ENCODE measurements at regions not wholly inside any gene's neighbourhood (a gene's known extent, or its start where the extent isn't known, plus 50 kb on each side); places are given as distances from the start of the nearest gene placed in this dataset.

DNA sequence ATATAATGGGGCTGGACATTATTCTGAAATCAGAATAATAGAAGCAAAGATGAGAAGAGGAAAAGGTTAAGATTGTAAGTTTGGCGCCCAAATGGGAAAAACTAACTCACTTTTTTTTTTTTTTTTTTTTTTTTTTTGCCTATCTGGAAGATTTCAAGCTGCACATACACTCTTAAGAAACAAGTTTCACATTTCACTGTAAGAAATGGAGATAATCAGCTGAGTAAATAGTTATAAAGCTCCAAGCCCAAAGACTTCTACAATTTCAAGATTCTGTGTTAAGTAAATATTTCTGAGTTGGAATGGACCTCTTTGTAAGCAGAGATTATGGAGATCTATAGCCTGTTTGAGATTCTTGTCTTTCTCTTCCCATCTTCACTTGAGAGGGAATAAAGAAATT lies 140.0 kb downstream of the SLC17A6 start:
- Histone ChIP-seq H4K20me1 (ENCODE audit: insufficient read depth, low read length, poor library complexity, severe bottlenecking) (no peaks in the 10 kb centered on the region), H3K4me3 (ENCODE audit: low read length, poor library complexity, severe bottlenecking) (no peak overlapping the region), H3K79me2 (ENCODE audit: insufficient read depth, low read length) (no peaks in the 10 kb centered on the region), H3K4me2 (ENCODE audit: low read depth, low read length, poor library complexity, severe bottlenecking) (no peak overlapping the region), H2AFZ (ENCODE audit: low read length) (no peak overlapping the region), H3F3A (ENCODE audit: low read depth) (no peaks in the 10 kb centered on the region), H3K9ac (ENCODE audit: low read depth, low read length, poor library complexity, severe bottlenecking) (no peak overlapping the region), H3K4me1 (ENCODE audit: insufficient read depth, low read length, poor library complexity, severe bottlenecking) (no peaks in the 10 kb centered on the region), H3K9me3 (ENCODE audit: insufficient read depth, low read depth, low read length) (no peaks in the 10 kb centered on the region), H3K36me3 (ENCODE audit: insufficient read depth, low read length) (no peaks in the 10 kb centered on the region), H3K27me3 (ENCODE audit: insufficient read depth, low read length, poor library complexity, severe bottlenecking) (no peaks in the 10 kb centered on the region), H3K9me2 (replicated peaks; ENCODE audit: low read depth, low read length) (no peaks in the 10 kb centered on the region)
- TF ChIP-seq, protein P1, sequence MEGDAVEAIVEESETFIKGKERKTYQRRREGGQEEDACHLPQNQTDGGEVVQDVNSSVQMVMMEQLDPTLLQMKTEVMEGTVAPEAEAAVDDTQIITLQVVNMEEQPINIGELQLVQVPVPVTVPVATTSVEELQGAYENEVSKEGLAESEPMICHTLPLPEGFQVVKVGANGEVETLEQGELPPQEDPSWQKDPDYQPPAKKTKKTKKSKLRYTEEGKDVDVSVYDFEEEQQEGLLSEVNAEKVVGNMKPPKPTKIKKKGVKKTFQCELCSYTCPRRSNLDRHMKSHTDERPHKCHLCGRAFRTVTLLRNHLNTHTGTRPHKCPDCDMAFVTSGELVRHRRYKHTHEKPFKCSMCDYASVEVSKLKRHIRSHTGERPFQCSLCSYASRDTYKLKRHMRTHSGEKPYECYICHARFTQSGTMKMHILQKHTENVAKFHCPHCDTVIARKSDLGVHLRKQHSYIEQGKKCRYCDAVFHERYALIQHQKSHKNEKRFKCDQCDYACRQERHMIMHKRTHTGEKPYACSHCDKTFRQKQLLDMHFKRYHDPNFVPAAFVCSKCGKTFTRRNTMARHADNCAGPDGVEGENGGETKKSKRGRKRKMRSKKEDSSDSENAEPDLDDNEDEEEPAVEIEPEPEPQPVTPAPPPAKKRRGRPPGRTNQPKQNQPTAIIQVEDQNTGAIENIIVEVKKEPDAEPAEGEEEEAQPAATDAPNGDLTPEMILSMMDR (conservative IDR thresholded peaks at IDR 0.05; ENCODE audit: low read length), result no peak
- no peak for TF ChIP-seq EZH2phosphoT487 (IDR thresholded peaks at IDR 0.05; ENCODE audit: borderline replicate concordance)

DNA sequence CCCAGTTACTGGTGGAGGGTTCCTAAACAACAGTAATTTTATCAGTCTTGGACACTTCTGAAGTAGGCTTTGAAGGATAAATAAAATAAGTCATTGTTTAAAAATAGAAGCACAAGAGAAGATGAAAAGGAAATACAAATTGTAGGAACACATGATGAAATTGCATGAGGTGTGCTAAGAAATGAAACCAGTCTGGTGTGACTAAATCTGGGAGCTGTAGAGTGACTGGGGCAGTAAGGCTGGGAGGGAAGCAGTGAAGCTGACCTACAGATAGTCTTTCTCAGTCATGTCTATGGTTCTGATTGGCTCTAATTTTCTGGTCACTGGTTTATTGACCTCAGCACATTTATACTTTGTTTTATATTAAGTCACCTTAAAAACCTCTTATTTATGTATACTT lies 139.1 kb downstream of the SLC17A6 start:
- H3K4me2 ChIP-seq (ENCODE audit: low read depth, low read length, poor library complexity, severe bottlenecking), result no peak overlapping the region

DNA sequence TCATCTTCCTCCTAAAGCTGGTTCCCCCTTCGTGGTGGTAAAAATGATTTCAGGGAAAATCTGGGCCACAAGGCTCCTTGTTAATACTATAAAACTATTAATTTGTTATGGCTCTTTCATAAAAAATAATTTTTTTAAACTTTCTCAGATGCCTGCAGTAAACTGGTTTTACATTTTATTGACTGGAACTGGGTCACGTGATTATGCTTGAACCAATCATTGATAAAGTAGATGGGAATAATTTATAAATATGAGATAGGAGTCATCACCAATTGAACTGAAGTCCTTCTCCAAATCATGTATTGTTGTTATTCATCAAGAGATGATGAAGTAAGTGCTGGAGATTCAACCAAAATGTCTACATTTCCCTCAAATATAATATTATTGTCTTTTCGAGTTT lies 138.4 kb downstream of the SLC17A6 start:
- Histone ChIP-seq H3K36me3 (ENCODE audit: insufficient read depth, low read length) (no peaks in the 10 kb centered on the region), H3K9ac (ENCODE audit: low read depth, low read length, poor library complexity, severe bottlenecking) (no peak overlapping the region), H3K9me3 (ENCODE audit: insufficient read depth, low read depth, low read length) (no peaks in the 10 kb centered on the region), H3F3A (ENCODE audit: low read depth) (no peaks in the 10 kb centered on the region), H4K20me1 (ENCODE audit: insufficient read depth, low read length, poor library complexity, severe bottlenecking) (no peaks in the 10 kb centered on the region), H3K4me2 (ENCODE audit: low read depth, low read length, poor library complexity, severe bottlenecking) (no peak overlapping the region), H3K79me2 (ENCODE audit: insufficient read depth, low read length) (no peaks in the 10 kb centered on the region), H3K4me3 (ENCODE audit: low read length, poor library complexity, severe bottlenecking) (no peak overlapping the region), H3K27me3 (ENCODE audit: insufficient read depth, low read length, poor library complexity, severe bottlenecking) (no peaks in the 10 kb centered on the region), H2AFZ (ENCODE audit: low read length) (no peak overlapping the region), H3K9me2 (replicated peaks; ENCODE audit: low read depth, low read length) (no peaks in the 10 kb centered on the region), H3K4me1 (ENCODE audit: insufficient read depth, low read length, poor library complexity, severe bottlenecking) (no peaks in the 10 kb centered on the region)
- TF ChIP-seq, protein P1 (conservative IDR thresholded peaks at IDR 0.05; ENCODE audit: low read length), result no peak
- TF ChIP-seq EZH2phosphoT487 (IDR thresholded peaks at IDR 0.05; ENCODE audit: borderline replicate concordance), result no peak

More for the DNA sequence above, 139.1 kb downstream of the SLC17A6 start:
- TF ChIP-seq EZH2phosphoT487 (IDR thresholded peaks at IDR 0.05; ENCODE audit: borderline replicate concordance), result no peak
- TF ChIP-seq, protein P1 (conservative IDR thresholded peaks at IDR 0.05; ENCODE audit: low read length), result no peak
- H3K4me3 ChIP-seq (ENCODE audit: low read length, poor library complexity, severe bottlenecking), result no peak overlapping the region
- no peaks in the 10 kb centered on the region for H3K9me3 ChIP-seq (ENCODE audit: insufficient read depth, low read depth, low read length)
- H3K36me3 ChIP-seq (ENCODE audit: insufficient read depth, low read length), result no peaks in the 10 kb centered on the region
- no peak overlapping the region for H2AFZ ChIP-seq (ENCODE audit: low read length)
- no peaks in the 10 kb centered on the region for H3K4me1 ChIP-seq (ENCODE audit: insufficient read depth, low read length, poor library complexity, severe bottlenecking)
- no peak overlapping the region for H3K9ac ChIP-seq (ENCODE audit: low read depth, low read length, poor library complexity, severe bottlenecking)
- no peaks in the 10 kb centered on the region for H3F3A ChIP-seq (ENCODE audit: low read depth)
- H3K27me3 ChIP-seq (ENCODE audit: insufficient read depth, low read length, poor library complexity, severe bottlenecking), result no peaks in the 10 kb centered on the region
- no peaks in the 10 kb centered on the region for H3K79me2 ChIP-seq (ENCODE audit: insufficient read depth, low read length)
- H4K20me1 ChIP-seq (ENCODE audit: insufficient read depth, low read length, poor library complexity, severe bottlenecking), result no peaks in the 10 kb centered on the region
- no peaks in the 10 kb centered on the region for H3K9me2 ChIP-seq (replicated peaks; ENCODE audit: low read depth, low read length)

Data from Loucy (cell line).